Heart right ventricle (tissue), 16 donors: ENCODE measurements at regions not wholly inside any gene's neighbourhood (a gene's known extent, or its start where the extent isn't known, plus 50 kb on each side); places are given as distances from the start of the nearest gene placed in this dataset.

Source experiments
- ATAC-seq, 8 donors: fragments of 200-7000 bp; cut with Tn5 transposase; one replicate each; pipeline ENCODE4 v1.9.1; 2020; ENCODE audit warnings: mild to moderate bottlenecking in 8 of 8, moderate library complexity in 8 of 8, moderate number of reproducible peaks in 1 of 8
- DNase-seq, 2 donors: peaks; one replicate each; pipeline ENCODE4 v3.0.0-alpha.2; 2020
- H3K27ac ChIP-seq, 10 donors: fragments of 200-600 bp; sonication (generic) in 2 of 10; one replicate each; pipeline versions ENCODE4 v1.5.0 to v1.8.0; 2020 to 2022; ENCODE audit warnings: mild to moderate bottlenecking in 3 of 10
- H3K27me3 ChIP-seq, 7 donors: fragments of 200-600 bp; one replicate each; pipeline ENCODE4 v1.8.0; 2021 to 2022; ENCODE audit warnings: mild to moderate bottlenecking in 2 of 7
- H3K36me3 ChIP-seq, 9 donors: fragments of 200-600 bp; sonication (generic) in 1 of 9; one replicate each; pipeline versions ENCODE4 v1.5.0 to v1.8.0; 2020 to 2022; ENCODE audit warnings: mild to moderate bottlenecking in 2 of 9
- H3K4me1 ChIP-seq, 9 donors: fragments of 200-600 bp; sonication (generic) in 1 of 9; one replicate each; pipeline versions ENCODE4 v1.5.0 to v1.8.0; 2020 to 2022; ENCODE audit warnings: mild to moderate bottlenecking in 4 of 9
- H3K4me3 ChIP-seq, 10 donors: fragments of 200-600 bp; sonication (generic) in 2 of 10; one replicate each; pipeline versions ENCODE4 v1.5.0 to v1.8.0; 2020 to 2022; ENCODE audit warnings: mild to moderate bottlenecking in 7 of 10, moderate library complexity in 2 of 10
- H3K9me3 ChIP-seq, 11 donors: fragments of 200-600 bp in 10 of 11; sonication (generic) in 2 of 11; one replicate each; pipeline versions ENCODE4 v1.5.0 to v1.8.0; 2013 to 2022; ENCODE audit warnings: mild to moderate bottlenecking in 2 of 11, control low read depth in 1 of 11, moderate library complexity in 1 of 11
- CTCF ChIP-seq, 9 donors: fragments of 200-600 bp; sonication (generic) in 2 of 9; IDR thresholded peaks; one replicate each; pipeline versions ENCODE4 v1.5.0 to v1.8.0; 2021 to 2022; ENCODE audit warnings: antibody characterized with exemption in 9 of 9, mild to moderate bottlenecking in 5 of 9, moderate library complexity in 1 of 9
- WGBS, 2 donors: extraction: QIAGEN DNeasy Blood & Tissue Kit; methylation state at CpG; one replicate each; pipeline ENCODE4 v1.1.7; 2013; ENCODE audit warnings: inconsistent platforms in 1 of 2; 5-methylcytosine and 5-hydroxymethylcytosine counted together
- intact Hi-C, 10 donors: fragments of 100-400 bp; cut with DNase I; formaldehyde crosslinking; loops; one replicate each; pipeline versions ENCODE4 v1.11.1 to v1.14.2; 2022
- donor health status: Arrhythmogenic right ventricular cardiomyopathy.
- donor health status: ischemic (EF 13 %, LVEDD 7.1; RV severe dilation, severe dysfunction).
- donor health status: healthy with polysubstance abuse.
- donor health status: DM: no; HTN: yes; CAD: no.
- donor health status: DM: no; HTN: no; CAD: no.
- donor health status: ischemic (EF 25% LVEDD 6.9; RV normal size, moderate dysfunction).
- donor health status: ischemic (EF 25% LVEDD 5.7; RV mildly dilated, moderate dysfunction).
- donor health status: healthy.
- donor health status: DM: yes; HTN: yes; CAD: no.
- donor health status: Ischemic cardiomyopathy.
- donor health status: ischemic (EF 35%, LVEDD 5.7; RV mildly dilated, moderate dysfunction).
- donor health status: nonischemic (EF 11% LVEDD 7.7; RV severe dilation, severe dysfunction).
- donor health status: DM: yes; HTN: yes; CAD: no.
- donor health status: PGD.
- donor health status: ischemic (EF 29% LVEDD 5.4; RV normal size, mild dysfunction).
- donor health status: nonischemic (EF 23%, LVEDD 6.1; RV moderate dilation, normal function).

- Histone ChIP-seq H3K4me1 (peaks cover 2 to 26% (median 15%) of the 10 kb centered on the region in 9 donors), H3K9me3 (no peaks in the 10 kb centered on the region), H3K36me3 (no peaks in the 10 kb centered on the region), H3K27me3 (peaks cover 0 to 3% (median 0%) of the 10 kb centered on the region in 7 donors), H3K4me3 (no peak overlapping the region), H3K27ac (no peak overlapping the region)
- intact Hi-C loops: no loop called here
- TF ChIP-seq CTCF (IDR thresholded peaks at IDR 0.05): no peak
- no peak for DNase-seq
- ATAC-seq: no peak
These were observed 120.1 kb downstream of the RPL22L1 start for GRCh38 chr3:170749765-170750477.

- Histone ChIP-seq H3K4me3 (no peak overlapping the region), H3K36me3 (no peaks in the 10 kb centered on the region), H3K27ac (no peak overlapping the region), H3K27me3 (peaks cover 0 to 2% (median 0%) of the 10 kb centered on the region in 7 donors), H3K4me1 (peaks cover 2 to 26% (median 15%) of the 10 kb centered on the region in 9 donors), H3K9me3 (no peaks in the 10 kb centered on the region)
- intact Hi-C loops: no loop called here
- WGBS, 2 donors: 95 to 100% methylated on average over 1 of the region's 1 CpG
- ATAC-seq: no peak
- DNase-seq: no peak
- TF ChIP-seq CTCF (IDR thresholded peaks at IDR 0.05): no peak
These were observed 120.8 kb downstream of the RPL22L1 start for GRCh38 chr3:170749185-170749584.

DNA sequence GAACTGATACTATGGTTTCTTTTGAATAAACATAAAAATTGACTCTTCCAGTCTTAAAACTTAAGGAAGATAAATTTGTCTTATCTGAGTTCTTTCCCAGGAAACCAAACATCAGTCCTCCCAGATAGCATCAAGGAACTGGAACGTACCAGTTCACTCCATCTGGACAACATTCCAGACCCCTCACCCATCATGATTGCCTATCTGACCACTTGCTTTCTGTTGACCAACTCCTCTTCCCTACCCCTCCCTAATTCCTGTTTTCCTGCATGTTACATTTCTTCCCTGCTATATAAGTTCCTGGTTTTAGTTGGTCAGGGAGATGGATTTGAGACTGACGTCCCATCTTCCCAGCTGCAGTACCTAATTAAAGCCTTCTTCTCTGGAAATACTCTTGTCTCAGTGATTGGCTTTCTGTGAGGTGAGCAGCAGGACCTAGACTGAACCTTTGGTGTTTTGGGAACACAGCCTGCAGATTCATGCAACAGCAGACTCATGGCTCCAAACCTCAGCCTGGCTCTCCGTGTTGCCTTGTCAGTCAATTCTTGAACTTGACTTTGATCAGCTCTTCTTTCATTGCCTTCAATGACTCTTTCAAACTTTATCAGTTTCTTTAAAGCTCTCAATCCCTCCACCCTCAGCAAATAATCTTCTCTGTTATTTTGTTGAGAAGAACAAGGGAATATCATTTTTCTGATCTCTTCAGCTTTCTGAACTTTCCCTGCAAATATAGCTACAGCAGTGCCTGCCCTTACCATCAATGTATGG lies 123.6 kb downstream of the RPL22L1 start:
- 73 to 80% methylated on average over 3 of the region's 3 CpGs for WGBS, 2 donors
- no peaks in the 10 kb centered on the region for H3K36me3 ChIP-seq
- peaks cover 0 to 8% (median 4%) of the 10 kb centered on the region in 9 donors for H3K4me1 ChIP-seq
- H3K9me3 ChIP-seq: no peaks in the 10 kb centered on the region
- no peak overlapping the region for H3K4me3 ChIP-seq
- no peaks in the 10 kb centered on the region for H3K27me3 ChIP-seq
- DNase-seq: no peak
- TF ChIP-seq CTCF (IDR thresholded peaks at IDR 0.05): no peak
- no peak for ATAC-seq
- no peak overlapping the region for H3K27ac ChIP-seq
- intact Hi-C loops: no loop called here

DNA sequence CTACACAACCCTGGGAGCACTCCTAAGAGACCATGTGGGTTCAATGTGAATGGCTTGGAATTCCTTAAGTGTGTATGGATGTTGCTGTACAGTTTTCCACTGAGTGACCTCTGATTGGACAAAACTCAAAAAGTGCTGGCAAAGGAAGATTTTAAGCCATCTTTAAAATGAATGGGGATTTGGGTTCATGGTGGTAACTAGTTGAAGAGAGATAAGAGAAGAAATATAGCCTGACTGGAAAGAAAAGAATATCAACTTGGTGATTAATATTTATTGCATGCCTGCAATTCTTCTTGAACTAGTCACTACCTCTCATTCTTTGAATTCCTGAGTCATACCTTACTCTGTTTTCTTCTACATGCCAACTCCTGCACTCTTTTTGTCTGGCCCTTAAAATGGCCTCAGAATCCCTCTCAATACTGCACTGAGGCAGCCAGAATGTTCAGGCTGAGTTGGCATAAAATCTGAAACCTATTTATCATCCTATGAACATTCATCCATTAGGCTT lies 124.7 kb downstream of the RPL22L1 start:
- no peak for ATAC-seq
- H3K36me3 ChIP-seq: no peaks in the 10 kb centered on the region
- intact Hi-C loops: no loop called here
- no peak for TF ChIP-seq CTCF (IDR thresholded peaks at IDR 0.05)
- H3K4me3 ChIP-seq: no peak overlapping the region
- no peak for DNase-seq
- no peaks in the 10 kb centered on the region for H3K9me3 ChIP-seq
- H3K27me3 ChIP-seq: no peaks in the 10 kb centered on the region
- no peak overlapping the region for H3K27ac ChIP-seq
- peaks cover 0 to 9% (median 0%) of the 10 kb centered on the region in 9 donors for H3K4me1 ChIP-seq
